HG03460 (cell line): ENCODE measurements at regions not wholly inside any gene's neighbourhood (a gene's known extent, or its start where the extent isn't known, plus 50 kb on each side); places are given as distances from the start of the nearest gene placed in this dataset.

ENCODE experiments used
- ATAC-seq: cut with Tn5 transposase; IDR thresholded peaks from one replicate; pipeline ENCODE4 v1.9.1; 2021; ENCODE audit not compliant: unreplicated experiment

DNA sequence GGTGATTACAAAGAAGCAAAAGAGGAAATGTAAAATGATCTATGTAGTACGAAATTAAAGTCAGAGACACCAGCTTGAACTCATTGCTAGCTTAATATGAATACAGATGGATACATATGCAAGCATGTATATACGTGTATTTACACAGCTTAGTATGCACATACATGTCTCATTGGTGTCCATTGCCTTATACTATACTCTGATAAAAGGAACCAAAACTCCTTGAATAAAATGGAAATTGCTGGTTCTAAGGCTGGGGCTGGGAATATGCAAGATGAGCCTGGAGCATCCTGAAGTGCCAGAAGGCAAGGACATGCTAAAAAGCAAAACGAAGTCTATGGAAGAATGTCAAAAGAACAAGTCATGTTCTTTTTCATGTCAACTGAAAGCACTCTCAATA, 1424.4 kb upstream of the SLC39A10 start:
- no peak for ATAC-seq

DNA sequence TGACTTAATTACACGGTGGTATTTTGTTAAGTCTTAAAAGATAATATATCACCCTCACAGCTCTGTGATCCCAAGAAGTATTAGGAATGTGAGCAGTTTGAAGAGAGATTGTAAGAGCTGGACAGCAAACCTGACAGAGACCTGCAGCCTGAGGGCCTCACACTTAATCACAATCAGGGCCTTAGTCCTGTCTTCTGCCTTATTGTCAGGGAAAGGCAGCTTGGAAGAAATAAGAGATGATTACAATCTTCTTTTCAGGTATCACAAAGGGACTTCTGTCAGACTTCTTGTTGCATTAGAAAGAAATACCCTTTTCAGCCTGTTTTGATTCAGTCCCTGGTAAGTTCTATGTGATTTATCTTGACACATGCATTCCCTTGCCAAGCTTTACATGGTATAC, 1433.8 kb upstream of the SLC39A10 start:
- ATAC-seq: no peak

DNA sequence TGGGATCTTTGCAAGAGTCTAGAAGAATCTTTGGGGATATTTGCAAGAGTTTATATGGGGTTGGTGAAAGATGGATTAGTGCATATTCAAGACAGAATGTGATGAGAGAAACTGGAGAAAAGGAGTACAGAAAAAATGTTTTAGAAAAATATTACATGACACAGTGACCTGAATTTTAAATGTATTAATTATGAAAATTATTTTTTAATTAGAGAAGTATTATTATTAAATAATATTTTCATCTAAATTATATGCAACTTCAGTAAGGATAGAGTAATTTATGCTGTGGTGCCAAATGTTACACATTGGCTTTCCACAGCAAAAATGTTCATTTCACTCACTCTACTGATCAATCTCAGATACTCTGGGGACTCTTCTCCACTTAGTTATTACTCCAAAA, 1442.8 kb upstream of the SLC39A10 start:
- no peak for ATAC-seq

DNA sequence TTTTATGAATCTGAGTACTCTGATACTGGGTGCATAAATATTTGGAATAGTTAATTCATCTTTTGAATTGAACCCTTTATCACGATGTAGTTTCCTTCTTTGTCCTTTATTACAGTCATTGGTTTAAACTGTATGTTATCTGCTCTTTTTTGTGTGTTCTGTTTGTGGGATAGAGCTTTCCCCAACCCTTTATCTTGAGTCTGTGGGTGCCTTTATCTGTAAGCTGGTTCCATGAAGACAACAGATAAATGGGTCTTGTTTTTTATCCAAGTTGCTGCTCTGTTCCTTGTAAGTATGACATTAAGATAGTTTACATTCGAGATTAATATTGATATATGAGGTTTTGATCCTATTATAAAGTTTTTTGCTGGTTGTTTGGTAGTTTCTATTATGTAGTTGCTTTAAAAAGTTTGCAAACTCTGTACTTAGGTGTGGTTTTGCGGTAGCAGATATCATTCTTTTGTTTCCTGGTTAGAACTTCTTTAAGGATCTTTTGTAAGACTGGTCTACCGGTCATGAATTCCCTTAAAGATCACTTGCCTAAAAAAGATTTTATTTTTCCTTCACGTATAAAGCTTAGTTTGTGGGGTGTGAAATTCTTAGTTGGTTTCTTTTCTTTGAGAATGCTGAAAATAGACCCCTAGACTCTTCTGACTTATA, 1451.3 kb upstream of the SLC39A10 start:
- no peak for ATAC-seq

DNA sequence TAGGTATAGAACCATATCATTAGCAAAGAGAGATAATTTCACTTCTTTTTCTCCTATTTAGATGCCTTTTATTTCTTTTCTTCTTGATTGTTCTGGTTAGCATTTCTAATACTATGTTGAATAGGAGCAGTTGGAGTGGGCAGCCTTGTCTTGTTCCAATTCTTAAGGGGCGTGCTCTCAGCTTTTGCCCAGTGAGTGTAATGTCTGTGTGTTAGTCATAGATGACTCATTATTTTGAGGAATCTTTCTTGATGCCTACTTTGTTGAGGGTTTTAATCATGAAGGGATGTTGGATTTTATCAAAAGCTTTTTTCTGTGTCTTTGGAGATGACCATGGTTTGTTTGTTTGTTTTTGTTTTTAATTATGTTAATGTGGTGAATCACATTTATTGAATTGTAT, 1453.1 kb upstream of the SLC39A10 start:
- no peak for ATAC-seq

DNA sequence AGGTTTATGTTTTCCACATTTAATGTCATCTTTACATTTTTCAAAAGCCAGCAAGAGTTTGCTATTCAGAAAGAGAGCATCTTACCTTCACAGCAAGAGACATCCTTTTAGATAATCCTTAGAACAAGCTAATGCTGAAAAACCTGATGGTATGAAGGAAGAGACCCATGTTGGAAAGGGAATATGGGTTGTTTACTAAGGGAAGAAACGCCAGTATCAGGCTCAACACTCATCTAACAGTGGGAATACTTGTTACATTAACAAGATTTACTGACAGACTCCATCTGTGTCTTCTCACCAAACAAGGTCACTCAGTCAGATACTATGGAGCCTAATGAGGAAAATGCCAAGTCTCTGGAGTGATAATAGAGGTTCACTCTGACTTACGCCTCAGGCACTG, 1474.1 kb upstream of the SLC39A10 start:
- ATAC-seq: no peak

DNA sequence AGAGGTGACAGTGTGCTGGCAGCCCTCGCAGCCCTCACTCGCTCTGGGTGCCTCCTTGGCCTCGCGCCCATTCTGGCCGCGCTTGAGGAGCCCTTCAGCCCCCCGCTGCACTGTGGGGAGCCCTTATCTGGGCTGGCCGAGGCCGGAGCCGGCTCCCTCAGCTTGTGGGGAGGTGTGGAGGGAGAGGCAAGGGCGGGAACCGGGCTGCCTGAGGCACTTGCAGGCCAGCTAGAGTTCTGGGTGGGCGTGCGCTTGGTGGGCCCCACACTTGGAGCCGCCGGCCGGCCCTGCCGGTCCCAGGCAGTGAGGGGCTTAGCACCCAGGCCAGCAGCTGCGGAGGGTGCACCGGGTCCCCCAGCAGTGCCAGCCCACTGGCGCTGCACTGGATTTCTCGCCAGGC, 1480.9 kb upstream of the SLC39A10 start:
- ATAC-seq: no peak

DNA sequence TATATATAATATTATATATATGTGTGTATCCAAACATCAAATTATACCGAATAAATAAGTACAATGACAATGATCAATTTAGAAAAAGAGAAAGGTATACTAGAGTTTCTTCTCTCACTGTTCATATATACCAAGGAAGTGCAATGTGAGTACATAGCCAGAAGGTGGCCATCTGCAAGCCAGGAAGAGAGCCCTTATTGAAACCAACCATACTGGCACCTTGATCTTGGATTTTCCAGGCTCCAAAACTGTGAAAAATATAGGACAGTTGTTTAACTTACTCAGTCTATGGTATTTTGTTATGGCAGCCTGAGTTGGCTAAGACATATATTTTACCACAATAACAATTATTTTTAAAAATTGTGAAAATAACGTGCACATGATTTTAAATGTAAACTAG, 1490.2 kb upstream of the SLC39A10 start:
- ATAC-seq: peak; percentile 86

DNA sequence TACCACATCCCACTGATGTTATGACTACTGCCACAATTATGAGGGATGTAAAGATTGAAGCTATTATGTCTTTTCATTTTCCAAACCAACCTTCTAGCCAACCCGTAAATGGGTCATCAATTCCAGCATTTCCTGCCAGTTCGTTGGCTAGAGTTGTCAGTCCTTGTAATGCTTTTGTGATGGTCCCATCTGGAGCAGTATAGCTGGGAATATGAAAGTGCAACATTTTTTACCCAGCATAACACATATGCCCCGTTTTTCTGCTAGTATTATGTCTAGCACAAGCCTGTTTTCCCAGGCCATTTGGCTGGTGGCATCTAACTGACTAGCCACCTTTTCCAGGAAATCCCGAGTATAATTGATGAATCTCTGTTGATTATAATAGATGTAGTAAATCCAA, 1501.6 kb upstream of the SLC39A10 start:
- no peak for ATAC-seq

DNA sequence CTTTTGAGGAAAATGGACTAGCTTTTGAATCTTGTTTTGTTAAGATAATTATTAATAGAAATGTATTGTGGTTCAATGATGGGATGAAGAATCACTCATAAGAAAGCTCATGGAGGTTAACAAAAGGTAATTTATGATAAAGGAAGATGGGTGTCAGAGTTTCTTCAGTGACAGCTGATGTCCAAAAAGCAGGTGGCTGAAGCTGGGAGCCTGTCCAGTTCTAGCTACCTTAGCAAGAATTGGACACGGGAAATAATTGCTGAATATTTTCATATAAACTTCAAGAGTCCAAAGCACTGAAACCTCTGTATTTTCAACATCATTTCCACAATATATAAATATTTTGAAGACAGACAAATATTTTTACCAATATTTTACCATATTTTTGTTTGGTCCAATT, 1505.8 kb upstream of the SLC39A10 start:
- no peak for ATAC-seq

DNA sequence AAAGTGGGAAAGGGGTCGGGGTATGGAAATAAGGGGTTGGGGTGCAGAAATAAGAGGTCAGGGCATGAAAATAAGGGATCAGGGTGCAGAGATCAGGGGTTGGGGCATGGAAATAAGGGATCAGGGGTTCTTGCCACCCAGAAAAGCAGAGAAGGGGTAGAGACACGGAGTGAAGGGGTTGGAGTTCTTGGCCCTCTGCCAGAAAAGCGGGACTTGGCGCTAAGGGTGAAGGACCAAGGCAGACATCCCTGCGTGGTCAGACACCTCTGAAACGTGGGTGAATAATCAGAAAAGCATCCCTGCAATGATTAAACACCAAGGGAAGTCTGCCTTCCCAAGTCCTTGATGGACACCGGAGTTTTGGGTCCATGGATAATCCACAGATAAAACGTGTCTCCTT, 1521.6 kb upstream of the SLC39A10 start:
- no peak for ATAC-seq

DNA sequence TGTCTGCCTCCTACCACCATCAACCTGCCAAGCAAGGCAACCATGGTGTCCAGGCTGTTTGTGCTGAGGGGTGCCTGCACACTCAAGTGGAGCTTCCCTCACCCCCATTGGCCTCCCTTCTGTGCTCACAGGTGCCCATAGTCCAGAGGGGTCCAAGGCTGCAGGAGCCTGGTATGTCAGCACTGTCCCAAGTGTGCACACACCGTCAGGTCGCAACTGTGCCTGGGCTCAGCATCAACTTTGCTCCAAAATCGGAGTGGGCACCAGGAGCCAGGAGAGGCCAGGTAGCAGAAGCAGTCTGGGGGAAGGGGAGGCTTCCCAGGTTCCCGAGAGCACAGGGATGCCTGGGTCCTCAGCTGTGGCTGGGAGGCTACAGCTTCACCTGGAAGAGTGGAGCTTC, 1528.2 kb upstream of the SLC39A10 start:
- ATAC-seq: no peak

DNA sequence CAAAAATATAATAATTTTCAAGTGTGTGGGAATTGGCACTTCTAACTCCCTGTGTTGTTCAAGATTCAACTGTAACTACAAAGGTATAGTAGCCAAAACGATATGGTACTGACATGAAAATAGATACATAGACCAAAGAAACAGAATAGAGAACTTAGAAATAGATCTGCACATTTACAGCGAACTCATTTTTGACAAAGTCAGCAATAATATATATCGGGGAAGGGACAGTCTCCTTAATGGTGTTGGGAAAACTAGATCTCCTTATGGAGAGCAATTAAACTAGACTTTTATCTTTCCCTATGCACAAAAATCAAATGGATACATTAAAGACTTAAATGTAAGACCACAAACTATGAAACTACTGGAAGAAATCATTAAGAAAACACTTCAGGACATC, 1530.6 kb upstream of the SLC39A10 start:
- ATAC-seq: no peak

DNA sequence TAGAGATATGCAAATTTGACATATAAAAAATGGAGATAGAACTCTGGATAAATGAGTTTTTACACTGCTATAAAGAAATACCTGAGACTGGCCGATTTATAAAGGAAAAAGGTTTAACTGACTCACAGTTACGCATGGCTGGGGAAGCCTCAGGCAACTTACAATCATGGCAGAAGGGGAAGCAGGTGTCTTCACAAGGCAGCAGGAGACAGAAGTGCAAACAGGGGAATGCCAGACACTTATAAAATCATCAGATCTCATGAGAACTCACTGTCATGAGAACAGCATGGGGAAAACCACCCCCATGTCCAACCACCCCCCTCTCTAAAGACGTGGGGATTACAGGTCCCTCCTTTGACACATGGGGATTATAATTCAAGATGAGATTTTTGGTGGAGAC, 1540.2 kb upstream of the SLC39A10 start:
- no peak for ATAC-seq

DNA sequence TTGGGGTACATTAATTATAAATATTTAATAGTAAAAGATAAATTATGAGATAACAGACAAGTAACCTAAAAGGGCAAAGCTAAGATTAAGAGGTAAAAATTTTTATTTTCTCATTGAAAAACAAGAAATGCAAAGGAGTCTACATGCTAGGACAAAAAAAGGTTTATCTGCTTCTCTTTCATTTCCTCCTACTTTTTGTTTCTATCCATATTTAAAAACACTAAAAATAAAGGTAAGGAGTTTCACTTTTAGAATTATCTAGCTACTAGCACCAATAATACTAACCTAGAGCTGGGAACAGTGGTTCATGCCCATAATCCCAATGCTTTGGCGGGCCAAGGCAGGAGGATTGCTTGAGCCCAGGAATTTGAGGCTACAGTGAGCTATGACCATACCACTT, 1551.7 kb upstream of the SLC39A10 start:
- no peak for ATAC-seq

DNA sequence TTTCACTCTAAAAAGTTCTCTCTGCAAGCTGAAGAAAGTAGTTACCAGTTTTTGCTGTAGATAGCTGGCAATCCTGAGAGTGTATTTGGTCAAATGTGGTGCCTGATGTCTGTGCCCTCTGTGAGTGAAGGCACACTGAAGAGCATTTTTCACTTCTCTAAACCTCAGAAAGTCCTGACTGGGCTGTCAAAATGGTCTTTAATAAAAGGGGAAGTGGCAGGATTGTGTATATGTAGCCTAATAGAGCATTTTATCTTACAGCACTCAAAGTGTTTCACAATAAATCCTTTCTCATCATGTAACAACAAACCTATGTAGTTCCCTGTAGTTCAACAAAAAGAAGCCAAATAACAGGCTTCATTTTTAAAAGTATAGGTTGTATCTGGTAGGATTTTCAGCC, 1552.3 kb upstream of the SLC39A10 start:
- peak; percentile 95 for ATAC-seq

DNA sequence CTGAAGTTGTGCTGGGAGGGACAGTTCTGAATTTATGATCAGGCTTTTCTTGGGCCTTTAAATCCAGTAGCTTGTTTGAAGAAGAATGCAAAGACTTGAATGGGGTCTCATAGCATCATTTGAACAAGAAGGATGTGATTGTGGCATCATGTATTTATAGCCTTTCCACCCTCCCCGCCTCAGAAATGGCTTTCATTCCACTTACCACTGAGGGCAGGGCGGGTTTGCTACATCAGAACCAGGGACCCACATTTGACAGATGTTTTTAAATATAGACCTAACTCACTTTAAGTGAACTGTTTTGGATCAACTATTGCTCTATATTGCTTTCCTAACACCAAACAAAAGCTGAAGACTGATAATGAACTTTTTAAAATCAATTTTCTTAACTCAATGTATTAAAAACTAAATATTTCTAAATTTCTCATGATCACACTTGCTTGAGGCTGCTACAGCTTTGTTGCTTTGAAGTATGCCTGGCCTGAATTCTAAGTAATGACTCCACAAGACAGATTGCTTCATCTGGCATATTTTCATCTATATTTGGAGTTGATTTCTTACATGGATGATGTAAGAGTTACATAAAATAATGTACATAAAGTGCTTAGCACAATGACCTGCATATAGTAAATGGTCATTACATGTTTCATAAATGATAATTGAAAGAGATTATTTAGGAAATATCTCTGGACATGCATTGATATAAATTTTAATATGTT, 1552.9 kb upstream of the SLC39A10 start:
- no peak for ATAC-seq

DNA sequence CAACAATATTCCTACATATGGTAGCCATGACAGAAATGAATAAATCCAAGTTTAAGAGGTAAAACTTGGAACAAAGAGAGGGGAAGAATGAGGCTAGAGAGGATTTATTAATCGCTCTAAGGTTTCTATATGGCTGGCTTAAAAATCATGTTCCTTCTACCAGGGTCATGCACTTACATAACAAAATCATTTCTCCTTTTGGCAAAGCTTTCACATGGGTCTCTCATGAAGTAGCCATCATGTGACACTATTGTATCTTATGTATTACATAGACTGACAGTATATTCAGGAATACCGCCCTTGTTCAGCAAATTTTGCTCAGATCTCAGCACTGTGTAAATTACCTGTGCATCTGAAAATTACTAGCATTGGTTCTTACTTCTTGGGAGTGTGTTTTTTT, 1554.5 kb upstream of the SLC39A10 start:
- ATAC-seq: no peak

DNA sequence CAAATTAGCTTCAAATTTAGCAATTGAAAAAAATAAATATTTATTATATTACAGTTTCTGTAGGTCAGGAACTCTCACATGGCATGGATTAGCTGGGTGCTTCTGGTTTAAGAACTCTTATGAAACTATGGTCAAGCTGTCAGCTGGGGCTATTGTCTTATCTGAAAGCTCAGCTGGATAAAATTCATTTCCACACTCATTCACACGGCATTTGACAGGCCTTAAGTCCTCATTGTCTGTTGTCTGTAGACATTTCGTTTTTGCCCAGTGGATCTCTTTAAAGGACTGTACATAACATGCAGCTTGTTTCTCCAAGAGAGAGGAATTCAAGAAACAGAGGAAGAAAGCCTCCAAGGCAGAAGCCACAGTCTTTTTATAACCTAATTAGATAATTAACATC, 1556.8 kb upstream of the SLC39A10 start:
- no peak for ATAC-seq

DNA sequence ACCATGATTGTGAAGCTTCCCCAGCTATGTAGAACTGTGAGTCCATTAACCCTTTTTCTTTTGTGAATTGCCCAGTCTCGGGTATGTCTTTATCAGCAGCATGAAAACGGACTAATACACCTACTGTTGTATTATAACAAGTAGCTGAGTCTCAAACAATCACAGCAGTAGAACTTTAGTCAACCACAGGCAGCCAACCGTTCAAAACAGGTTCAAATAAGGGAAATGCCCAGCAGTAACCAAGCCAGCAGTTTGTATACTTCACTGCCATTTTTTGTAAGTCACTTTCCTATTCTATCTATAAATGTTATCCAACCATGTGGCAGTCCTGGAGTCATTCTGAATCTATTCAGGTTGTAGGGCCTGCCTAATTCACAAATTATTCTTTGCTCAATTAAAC, 1560.6 kb upstream of the SLC39A10 start:
- ATAC-seq: no peak

DNA sequence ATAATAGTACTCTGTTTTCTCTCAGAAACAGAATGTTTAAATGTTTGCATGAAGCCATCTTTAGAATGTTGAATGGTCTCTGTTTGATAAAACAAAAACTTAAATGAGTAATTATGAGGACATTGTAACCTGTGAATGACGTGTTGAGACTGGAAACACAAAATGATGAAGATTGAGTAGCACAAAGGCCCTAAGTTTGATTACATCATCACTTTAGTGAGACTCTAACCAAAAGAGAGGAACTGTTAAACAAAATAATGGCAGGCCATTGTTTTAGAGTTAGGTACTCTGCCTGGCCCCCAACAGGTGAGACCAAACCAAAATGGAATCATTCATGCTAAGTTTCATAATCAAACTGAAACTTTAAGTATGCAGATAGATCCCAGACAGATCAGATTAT, 1561.7 kb upstream of the SLC39A10 start:
- ATAC-seq: no peak

DNA sequence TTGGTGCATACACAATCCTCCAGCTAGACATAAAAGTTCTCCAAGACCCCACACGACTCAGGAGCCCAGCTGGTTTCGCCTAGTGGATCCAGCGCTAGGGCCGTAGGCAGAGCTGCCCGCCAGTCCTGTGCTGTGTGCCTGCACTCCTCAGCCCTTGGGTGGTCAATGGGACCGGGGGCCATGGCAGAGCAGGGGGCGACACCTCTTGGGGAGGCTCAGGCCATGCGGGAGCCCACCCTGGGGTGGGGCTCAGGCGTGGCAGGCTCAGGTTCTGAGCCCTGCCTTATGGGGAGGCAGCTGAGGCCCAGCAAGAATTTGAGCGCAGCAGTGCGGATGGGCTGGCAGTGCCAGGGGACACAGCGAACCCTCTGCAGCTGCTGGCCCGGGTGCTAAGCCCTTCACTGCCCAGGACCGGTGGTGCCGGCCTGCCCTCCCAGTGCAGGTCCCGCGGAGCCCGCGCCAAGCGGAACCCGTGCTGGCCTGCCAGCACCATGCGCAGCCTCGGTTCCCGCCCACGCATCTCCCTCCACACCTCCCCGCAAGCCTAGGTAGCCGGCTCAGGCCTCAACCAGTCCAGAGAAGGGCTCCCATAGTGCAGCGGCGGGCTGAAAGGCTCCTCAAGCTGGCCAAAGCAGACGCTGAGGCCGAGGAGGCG, 1566.6 kb upstream of the SLC39A10 start:
- ATAC-seq: no peak
